ENCODE measurements at regions not wholly inside any gene's neighbourhood (a gene's known extent, or its start where the extent isn't known, plus 50 kb on each side); places are given as distances from the start of the nearest gene placed in this dataset.

DNA sequence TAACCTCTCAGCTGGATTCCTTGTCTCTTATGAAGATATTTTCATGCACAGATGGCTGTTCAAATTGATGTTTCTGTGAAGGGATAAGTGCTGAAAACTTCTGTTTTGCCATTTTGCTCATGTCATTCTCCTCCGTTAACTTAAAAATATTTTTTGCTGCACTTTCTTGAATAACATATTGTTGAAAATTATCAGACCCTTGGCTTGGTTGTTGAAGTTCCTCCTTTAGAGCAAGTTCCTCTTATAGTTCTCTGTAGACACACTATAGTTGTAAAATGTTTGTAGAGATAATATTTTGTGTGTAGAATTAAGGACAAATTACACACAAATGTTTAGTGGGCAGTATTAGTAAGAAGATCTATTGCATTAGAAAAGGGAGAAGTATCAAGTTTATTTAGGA is 300.4 kb downstream of the SV2B start:
- no peak overlapping the region for H3K4me3 ChIP-seq (replicated peaks; ENCODE audit: low read depth, low read length)
- DNase-seq (ENCODE audit: low read depth) = no peak
- TF ChIP-seq, protein P1, sequence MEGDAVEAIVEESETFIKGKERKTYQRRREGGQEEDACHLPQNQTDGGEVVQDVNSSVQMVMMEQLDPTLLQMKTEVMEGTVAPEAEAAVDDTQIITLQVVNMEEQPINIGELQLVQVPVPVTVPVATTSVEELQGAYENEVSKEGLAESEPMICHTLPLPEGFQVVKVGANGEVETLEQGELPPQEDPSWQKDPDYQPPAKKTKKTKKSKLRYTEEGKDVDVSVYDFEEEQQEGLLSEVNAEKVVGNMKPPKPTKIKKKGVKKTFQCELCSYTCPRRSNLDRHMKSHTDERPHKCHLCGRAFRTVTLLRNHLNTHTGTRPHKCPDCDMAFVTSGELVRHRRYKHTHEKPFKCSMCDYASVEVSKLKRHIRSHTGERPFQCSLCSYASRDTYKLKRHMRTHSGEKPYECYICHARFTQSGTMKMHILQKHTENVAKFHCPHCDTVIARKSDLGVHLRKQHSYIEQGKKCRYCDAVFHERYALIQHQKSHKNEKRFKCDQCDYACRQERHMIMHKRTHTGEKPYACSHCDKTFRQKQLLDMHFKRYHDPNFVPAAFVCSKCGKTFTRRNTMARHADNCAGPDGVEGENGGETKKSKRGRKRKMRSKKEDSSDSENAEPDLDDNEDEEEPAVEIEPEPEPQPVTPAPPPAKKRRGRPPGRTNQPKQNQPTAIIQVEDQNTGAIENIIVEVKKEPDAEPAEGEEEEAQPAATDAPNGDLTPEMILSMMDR (IDR thresholded peaks at IDR 0.05; ENCODE audit: low read length, missing control alignments) = no peak

DNA sequence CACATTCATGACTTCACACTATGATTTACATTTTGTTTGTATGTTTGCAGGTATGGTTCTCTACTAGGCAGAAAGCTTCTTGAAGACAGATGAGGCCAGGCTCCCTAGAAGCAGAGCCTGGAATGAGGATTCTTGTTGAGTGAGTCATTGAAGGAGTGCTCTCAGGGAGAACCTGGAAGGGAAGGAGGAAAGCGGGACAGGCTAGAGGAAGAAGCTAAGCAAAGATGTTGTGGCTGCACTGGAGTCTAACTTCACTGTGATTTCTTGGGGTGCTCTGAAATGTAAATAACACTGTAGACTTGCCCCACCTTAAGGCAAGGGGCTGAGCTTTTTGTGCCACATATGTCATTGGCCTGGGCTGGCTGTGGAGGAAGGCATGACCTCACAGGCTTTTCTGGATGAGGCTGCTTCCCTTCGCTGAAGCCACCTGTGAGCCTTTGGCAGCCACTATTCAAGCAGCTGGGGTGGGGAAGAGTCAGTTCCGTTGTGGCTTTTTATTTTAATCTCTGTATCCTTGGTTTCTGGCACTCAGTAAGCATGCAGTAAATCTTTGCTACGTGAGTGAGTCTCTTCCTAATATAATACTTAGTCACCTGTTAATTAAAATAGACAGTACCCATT is 307.3 kb downstream of the SV2B start:
- DNase-seq (ENCODE audit: low read depth) = peak; percentile 30
- H3K4me3 ChIP-seq (replicated peaks; ENCODE audit: low read depth, low read length) = no peak overlapping the region
- TF ChIP-seq, protein P1 (IDR thresholded peaks at IDR 0.05; ENCODE audit: low read length, missing control alignments) = no peak

DNA sequence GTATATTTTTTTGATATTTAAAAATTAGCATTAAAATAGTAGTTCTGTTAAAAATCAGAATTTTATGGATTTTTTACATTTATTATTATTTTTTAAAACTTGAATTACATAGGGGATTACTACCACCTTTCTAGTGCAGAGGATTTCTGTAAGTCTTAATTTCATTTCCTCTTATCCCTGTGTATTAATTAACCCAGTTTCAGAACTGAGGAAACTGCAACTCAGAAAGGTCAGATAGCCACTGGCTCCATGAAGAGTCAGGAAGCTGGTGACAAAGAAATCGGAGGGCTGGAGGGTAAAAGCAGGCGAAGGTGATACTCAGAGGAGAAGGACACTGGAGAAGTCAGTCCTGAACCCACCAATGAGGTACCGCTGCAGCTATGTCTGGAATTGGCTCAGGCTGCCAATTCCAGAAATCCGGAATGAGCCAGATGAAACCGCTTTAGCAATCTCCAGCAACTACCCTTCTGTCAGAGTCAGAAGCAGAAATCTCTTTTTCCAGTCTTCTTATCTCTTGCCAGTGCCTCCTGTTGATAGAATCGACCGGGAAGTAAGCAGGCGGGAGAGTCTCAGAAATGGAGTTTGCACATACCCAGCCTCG is 308.5 kb downstream of the SV2B start:
- TF ChIP-seq, protein P1 (IDR thresholded peaks at IDR 0.05; ENCODE audit: low read length, missing control alignments) = no peak
- no peak overlapping the region for H3K4me3 ChIP-seq (replicated peaks; ENCODE audit: low read depth, low read length)
- peak; percentile 28 for DNase-seq (ENCODE audit: low read depth)

DNA sequence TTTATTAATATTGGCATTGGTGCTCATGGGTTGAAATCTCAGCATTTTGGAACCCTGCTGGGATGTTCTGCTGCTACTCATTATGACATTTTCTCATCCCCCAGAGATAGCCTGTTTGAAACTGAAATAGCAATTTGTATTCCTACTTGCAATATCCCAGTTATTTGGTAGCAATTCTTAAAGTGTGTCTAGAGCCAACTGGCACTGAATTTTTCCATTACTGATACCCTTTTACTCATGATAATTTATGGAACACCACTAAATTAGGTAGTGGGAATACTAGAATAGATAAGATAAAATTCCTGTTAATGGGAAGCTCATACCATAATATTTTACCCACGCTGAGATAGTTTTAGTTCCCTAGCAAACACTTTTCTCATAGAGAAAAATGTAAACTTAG is 309.3 kb downstream of the SV2B start:
- no peak for DNase-seq (ENCODE audit: low read depth)
- no peak overlapping the region for H3K4me3 ChIP-seq (replicated peaks; ENCODE audit: low read depth, low read length)

DNA sequence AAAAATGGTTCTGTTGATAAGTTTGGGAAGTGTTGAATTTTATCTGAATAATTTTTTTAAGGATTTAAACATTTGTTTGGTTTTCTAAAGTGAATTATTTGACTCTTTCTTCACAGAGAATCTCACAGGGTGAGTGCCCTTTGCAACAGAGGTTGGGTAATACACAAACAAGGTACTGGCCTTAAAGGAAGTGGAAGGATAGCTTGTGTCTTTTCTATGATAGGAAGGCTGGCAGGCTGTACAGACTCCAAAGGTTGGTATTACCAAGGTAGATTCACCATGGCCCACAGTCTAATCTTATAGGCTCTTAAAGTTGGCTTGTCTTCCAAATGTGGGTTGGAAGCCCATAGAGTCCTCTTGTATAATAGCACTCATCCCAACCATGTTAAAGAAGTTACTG is 311.5 kb downstream of the SV2B start:
- DNase-seq (ENCODE audit: low read depth) = no peak
- no peak overlapping the region for H3K4me3 ChIP-seq (replicated peaks; ENCODE audit: low read depth, low read length)
- TF ChIP-seq, protein P1 (IDR thresholded peaks at IDR 0.05; ENCODE audit: low read length, missing control alignments) = no peak

More for the DNA sequence above, 309.3 kb downstream of the SV2B start:
- TF ChIP-seq, protein P1 (IDR thresholded peaks at IDR 0.05; ENCODE audit: low read length, missing control alignments) = no peak

DNA sequence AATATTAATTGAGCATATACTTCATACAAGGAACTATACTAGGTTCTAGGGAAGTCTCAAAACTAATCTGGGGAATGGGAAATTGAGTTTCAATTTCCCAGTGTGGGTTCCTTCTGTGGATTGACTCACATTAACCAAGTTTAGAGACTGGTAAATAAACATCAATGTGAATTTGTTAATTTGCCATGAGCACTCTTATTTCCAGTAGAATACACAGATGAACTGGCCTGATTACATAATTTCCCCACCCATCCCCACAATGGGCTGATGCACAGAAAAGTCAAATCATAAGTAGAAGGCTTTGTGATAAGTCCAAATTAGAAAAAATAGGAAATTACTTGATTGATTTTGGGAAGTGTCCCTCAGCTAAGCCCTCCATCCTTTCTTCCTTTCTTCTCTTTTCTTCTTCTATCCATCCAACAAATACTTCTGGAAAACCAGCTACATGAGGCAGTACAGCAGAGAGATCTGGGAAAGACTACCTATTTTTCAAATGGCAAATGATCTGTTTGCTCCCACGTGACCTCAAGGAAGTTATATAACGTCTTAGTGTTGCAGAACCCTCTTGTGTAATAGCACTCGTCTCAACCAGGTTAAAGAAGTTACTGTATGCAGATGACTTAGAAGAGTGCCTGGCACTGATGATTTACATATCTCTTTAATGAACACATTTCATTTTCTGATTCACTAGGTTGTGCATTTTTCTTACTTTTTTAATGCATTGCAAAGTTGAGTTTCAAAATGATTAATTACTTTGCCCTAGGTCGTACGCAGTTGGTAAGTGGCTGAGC is 312.3 kb downstream of the SV2B start:
- TF ChIP-seq, protein P1 (IDR thresholded peaks at IDR 0.05; ENCODE audit: low read length, missing control alignments) = no peak
- DNase-seq (ENCODE audit: low read depth) = no peak
- H3K4me3 ChIP-seq (replicated peaks; ENCODE audit: low read depth, low read length) = no peak overlapping the region

All from fibroblast of pulmonary artery (primary cell).